ENCODE measurements at regions not wholly inside any gene's neighbourhood (a gene's known extent, or its start where the extent isn't known, plus 50 kb on each side); places are given as distances from the start of the nearest gene placed in this dataset.
"Not testable (repeated sequence)": the region's sequence is repeated elsewhere in the genome, so short reads cannot be mapped to it uniquely, and the experiment has no call there.

DNA sequence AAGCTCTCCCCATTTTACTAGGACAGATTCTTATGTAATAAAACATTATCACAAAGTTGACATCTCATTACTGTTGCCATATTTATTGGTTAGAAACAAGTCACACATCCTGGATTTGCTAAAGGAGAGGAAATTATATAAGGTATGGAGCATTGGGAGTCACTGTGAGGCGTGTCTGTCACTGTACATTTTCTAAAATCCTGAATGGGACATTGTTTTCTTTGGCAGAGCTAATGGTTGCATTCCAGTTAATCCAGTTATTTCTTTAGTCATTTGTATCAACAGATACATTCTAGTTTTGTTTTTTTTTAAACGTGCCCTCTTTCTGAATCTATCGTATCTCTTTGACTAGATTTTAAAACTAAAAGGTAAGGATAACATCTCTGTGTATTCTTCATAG, 70.2 kb upstream of the MITF start:
- Histone ChIP-seq H3K4me3 (ENCODE audit: low read depth in 1 of 5, low read length in 5 of 5) (no peak overlapping the region), H3K27me3 (ENCODE audit: control insufficient read depth in 5 of 5, insufficient read depth in 4 of 5, low read length in 5 of 5) (peaks cover 0 to 4% (median 0%) of the 10 kb centered on the region in 5 donors), H3K9me3 (ENCODE audit: control insufficient read depth in 5 of 5, low read length in 5 of 5) (peaks cover 0 to 3% (median 0%) of the 10 kb centered on the region in 5 donors), H3K27ac (ENCODE audit: low read depth, low read length) (no peak overlapping the region), H3K36me3 (ENCODE audit: control insufficient read depth in 5 of 5, insufficient read depth in 5 of 5, low read length in 5 of 5) (no peaks in the 10 kb centered on the region), H3K9ac (ENCODE audit: low read length in 5 of 5) (no peak overlapping the region), H3K4me1 (ENCODE audit: control insufficient read depth in 5 of 5, insufficient read depth in 5 of 5, low read length in 5 of 5) (peaks cover 0 to 17% (median 5%) of the 10 kb centered on the region in 5 donors)

GRCh38 chr3:69665026-69665737, 74.1 kb upstream of the MITF start:
- Histone ChIP-seq H3K9me3 (ENCODE audit: control insufficient read depth in 5 of 5, low read length in 5 of 5) (peaks cover 0 to 3% (median 0%) of the 10 kb centered on the region in 5 donors), H3K36me3 (ENCODE audit: control insufficient read depth in 5 of 5, insufficient read depth in 5 of 5, low read length in 5 of 5) (no peaks in the 10 kb centered on the region), H3K4me1 (ENCODE audit: control insufficient read depth in 5 of 5, insufficient read depth in 5 of 5, low read length in 5 of 5) (peaks cover 0 to 15% (median 5%) of the 10 kb centered on the region in 5 donors), H3K27ac (ENCODE audit: low read depth, low read length) (no peak overlapping the region), H3K4me3 (ENCODE audit: low read depth in 1 of 5, low read length in 5 of 5) (no peak overlapping the region), H3K27me3 (ENCODE audit: control insufficient read depth in 5 of 5, insufficient read depth in 4 of 5, low read length in 5 of 5) (no peaks in the 10 kb centered on the region), H3K9ac (ENCODE audit: low read length in 5 of 5) (peak overlapping the region in 1 of 5 donors; percentile 20)

- H3K27ac ChIP-seq (ENCODE audit: low read depth, low read length), result no peak overlapping the region
- H3K36me3 ChIP-seq (ENCODE audit: control insufficient read depth in 5 of 5, insufficient read depth in 5 of 5, low read length in 5 of 5), result no peaks in the 10 kb centered on the region
- peaks cover 0 to 13% (median 5%) of the 10 kb centered on the region in 5 donors for H3K4me1 ChIP-seq (ENCODE audit: control insufficient read depth in 5 of 5, insufficient read depth in 5 of 5, low read length in 5 of 5)
- no peak overlapping the region for H3K9ac ChIP-seq (ENCODE audit: low read length in 5 of 5)
- no peaks in the 10 kb centered on the region for H3K27me3 ChIP-seq (ENCODE audit: control insufficient read depth in 5 of 5, insufficient read depth in 4 of 5, low read length in 5 of 5)
- no peak overlapping the region for H3K4me3 ChIP-seq (ENCODE audit: low read depth in 1 of 5, low read length in 5 of 5)
- H3K9me3 ChIP-seq (ENCODE audit: control insufficient read depth in 5 of 5, low read length in 5 of 5), result peaks cover 0 to 3% (median 0%) of the 10 kb centered on the region in 5 donors
Measured at GRCh38 chr3:69660631-69661030, 78.6 kb upstream of the MITF start.

DNA sequence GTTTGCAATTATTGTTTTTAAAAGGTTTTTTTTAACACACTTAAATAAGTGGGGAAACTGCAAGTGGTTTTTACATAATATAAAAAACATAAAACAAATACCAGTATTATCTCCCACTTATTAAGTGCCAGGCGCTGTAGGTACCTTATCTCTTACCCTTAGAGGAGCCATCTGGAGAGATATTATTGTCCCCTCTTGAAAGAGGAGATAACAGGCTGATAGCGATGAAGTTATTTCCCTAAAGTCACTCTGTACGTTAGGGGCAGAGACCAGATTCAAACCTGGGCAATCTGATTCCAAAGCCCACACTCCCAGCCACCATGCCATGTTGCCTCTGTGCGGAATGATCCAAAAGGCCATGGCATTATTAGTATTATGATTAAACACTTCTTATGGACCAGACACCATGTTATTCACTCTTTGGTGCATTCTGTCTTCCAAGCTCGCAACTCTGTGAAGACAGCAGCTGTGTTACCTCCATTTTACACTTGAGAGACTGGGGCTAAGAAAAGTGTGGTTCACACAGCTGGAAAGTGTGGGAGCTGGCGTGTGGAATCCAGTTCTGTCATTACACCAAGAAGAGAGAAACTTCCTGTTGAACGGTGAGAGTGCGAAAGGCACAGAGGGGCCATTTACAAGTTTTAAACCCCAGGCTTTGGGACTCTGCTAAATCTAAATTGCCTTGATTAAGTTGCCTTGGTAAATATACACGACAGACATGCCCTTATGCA, 79.9 kb upstream of the MITF start:
- H3K4me3 ChIP-seq (ENCODE audit: low read depth in 1 of 5, low read length in 5 of 5), result no peak overlapping the region
- H3K9ac ChIP-seq (ENCODE audit: low read length in 5 of 5), result no peak overlapping the region
- H3K27ac ChIP-seq (ENCODE audit: low read depth, low read length), result no peak overlapping the region
- H3K36me3 ChIP-seq (ENCODE audit: control insufficient read depth in 5 of 5, insufficient read depth in 5 of 5, low read length in 5 of 5), result no peaks in the 10 kb centered on the region
- H3K27me3 ChIP-seq (ENCODE audit: control insufficient read depth in 5 of 5, insufficient read depth in 4 of 5, low read length in 5 of 5), result no peaks in the 10 kb centered on the region
- H3K4me1 ChIP-seq (ENCODE audit: control insufficient read depth in 5 of 5, insufficient read depth in 5 of 5, low read length in 5 of 5), result no peaks in the 10 kb centered on the region
- H3K9me3 ChIP-seq (ENCODE audit: control insufficient read depth in 5 of 5, low read length in 5 of 5), result peaks cover 0 to 3% (median 0%) of the 10 kb centered on the region in 5 donors

GRCh38 chr3:69658514-69659140, 80.6 kb upstream of the MITF start:
- H3K27me3 ChIP-seq (ENCODE audit: control insufficient read depth in 5 of 5, insufficient read depth in 4 of 5, low read length in 5 of 5), result no peaks in the 10 kb centered on the region
- no peaks in the 10 kb centered on the region for H3K4me1 ChIP-seq (ENCODE audit: control insufficient read depth in 5 of 5, insufficient read depth in 5 of 5, low read length in 5 of 5)
- H3K36me3 ChIP-seq (ENCODE audit: control insufficient read depth in 5 of 5, insufficient read depth in 5 of 5, low read length in 5 of 5), result no peaks in the 10 kb centered on the region
- no peak overlapping the region for H3K4me3 ChIP-seq (ENCODE audit: low read depth in 1 of 5, low read length in 5 of 5)
- peaks cover 0 to 3% (median 0%) of the 10 kb centered on the region in 5 donors for H3K9me3 ChIP-seq (ENCODE audit: control insufficient read depth in 5 of 5, low read length in 5 of 5)
- H3K9ac ChIP-seq (ENCODE audit: low read length in 5 of 5), result no peak overlapping the region
- H3K27ac ChIP-seq (ENCODE audit: low read depth, low read length), result no peak overlapping the region

DNA sequence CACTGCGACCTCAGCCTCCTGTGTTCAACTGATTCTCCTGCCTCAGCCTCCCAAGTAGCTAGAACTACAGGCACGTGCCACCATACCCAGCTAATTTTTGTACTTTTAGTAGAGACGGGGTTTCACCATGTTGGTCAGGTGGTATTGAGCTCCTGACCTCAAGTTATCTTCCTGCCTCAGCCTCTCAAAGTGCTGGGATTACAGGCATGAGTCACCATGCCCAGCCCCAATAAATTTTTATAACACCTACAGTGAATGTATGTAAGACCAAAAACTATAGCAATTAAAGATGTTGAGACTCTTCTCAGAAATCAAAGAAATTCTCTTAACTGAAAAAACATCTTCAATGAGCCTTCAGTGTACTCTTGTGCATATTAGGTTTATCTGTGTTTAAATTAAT, 82.2 kb upstream of the MITF start:
- H3K4me3 ChIP-seq (ENCODE audit: low read depth in 1 of 5, low read length in 5 of 5); H3K9ac ChIP-seq (ENCODE audit: low read length in 5 of 5); H3K27ac ChIP-seq (ENCODE audit: low read depth, low read length); H3K4me1 ChIP-seq (ENCODE audit: control insufficient read depth in 5 of 5, insufficient read depth in 5 of 5, low read length in 5 of 5); H3K36me3 ChIP-seq (ENCODE audit: control insufficient read depth in 5 of 5, insufficient read depth in 5 of 5, low read length in 5 of 5); H3K27me3 ChIP-seq (ENCODE audit: control insufficient read depth in 5 of 5, insufficient read depth in 4 of 5, low read length in 5 of 5); H3K9me3 ChIP-seq (ENCODE audit: control insufficient read depth in 5 of 5, low read length in 5 of 5): not testable (repeated sequence)

- no peak overlapping the region for H3K27ac ChIP-seq (ENCODE audit: low read depth, low read length)
- H3K9ac ChIP-seq (ENCODE audit: low read length in 5 of 5), result no peak overlapping the region
- peaks cover 0 to 7% (median 0%) of the 10 kb centered on the region in 5 donors for H3K27me3 ChIP-seq (ENCODE audit: control insufficient read depth in 5 of 5, insufficient read depth in 4 of 5, low read length in 5 of 5)
- H3K4me1 ChIP-seq (ENCODE audit: control insufficient read depth in 5 of 5, insufficient read depth in 5 of 5, low read length in 5 of 5), result peaks cover 0 to 7% (median 3%) of the 10 kb centered on the region in 5 donors
- no peak overlapping the region for H3K4me3 ChIP-seq (ENCODE audit: low read depth in 1 of 5, low read length in 5 of 5)
- no peaks in the 10 kb centered on the region for H3K9me3 ChIP-seq (ENCODE audit: control insufficient read depth in 5 of 5, low read length in 5 of 5)
- no peaks in the 10 kb centered on the region for H3K36me3 ChIP-seq (ENCODE audit: control insufficient read depth in 5 of 5, insufficient read depth in 5 of 5, low read length in 5 of 5)
Measured at GRCh38 chr3:69651765-69652164, 87.5 kb upstream of the MITF start.

- Histone ChIP-seq H3K9ac (ENCODE audit: low read length in 5 of 5) (no peak overlapping the region), H3K27ac (ENCODE audit: low read depth, low read length) (no peak overlapping the region), H3K4me1 (ENCODE audit: control insufficient read depth in 5 of 5, insufficient read depth in 5 of 5, low read length in 5 of 5) (peaks cover 0 to 7% (median 3%) of the 10 kb centered on the region in 5 donors), H3K27me3 (ENCODE audit: control insufficient read depth in 5 of 5, insufficient read depth in 4 of 5, low read length in 5 of 5) (peaks cover 0 to 7% (median 0%) of the 10 kb centered on the region in 5 donors), H3K9me3 (ENCODE audit: control insufficient read depth in 5 of 5, low read length in 5 of 5) (no peaks in the 10 kb centered on the region), H3K36me3 (ENCODE audit: control insufficient read depth in 5 of 5, insufficient read depth in 5 of 5, low read length in 5 of 5) (no peaks in the 10 kb centered on the region), H3K4me3 (ENCODE audit: low read depth in 1 of 5, low read length in 5 of 5) (peak overlapping the region in 1 of 5 donors; percentile 23)
Measured at GRCh38 chr3:69650066-69650419, 89.2 kb upstream of the MITF start.

GRCh38 chr3:69649120-69650065, 89.9 kb upstream of the MITF start:
- no peak overlapping the region for H3K9ac ChIP-seq (ENCODE audit: low read length in 5 of 5)
- H3K36me3 ChIP-seq (ENCODE audit: control insufficient read depth in 5 of 5, insufficient read depth in 5 of 5, low read length in 5 of 5), result no peaks in the 10 kb centered on the region
- peak overlapping the region in 1 of 5 donors; percentile 23 for H3K4me3 ChIP-seq (ENCODE audit: low read depth in 1 of 5, low read length in 5 of 5)
- peaks cover 0 to 7% (median 0%) of the 10 kb centered on the region in 5 donors for H3K27me3 ChIP-seq (ENCODE audit: control insufficient read depth in 5 of 5, insufficient read depth in 4 of 5, low read length in 5 of 5)
- H3K27ac ChIP-seq (ENCODE audit: low read depth, low read length), result no peak overlapping the region
- H3K9me3 ChIP-seq (ENCODE audit: control insufficient read depth in 5 of 5, low read length in 5 of 5), result no peaks in the 10 kb centered on the region
- peaks cover 0 to 7% (median 3%) of the 10 kb centered on the region in 5 donors for H3K4me1 ChIP-seq (ENCODE audit: control insufficient read depth in 5 of 5, insufficient read depth in 5 of 5, low read length in 5 of 5)

Data from subcutaneous abdominal adipose tissue (tissue), 5 donors.